Astrocyte (in vitro differentiated cells and primary cell): ENCODE measurements at regions not wholly inside any gene's neighbourhood (a gene's known extent, or its start where the extent isn't known, plus 50 kb on each side); places are given as distances from the start of the nearest gene placed in this dataset.

ENCODE experiments used
- CTCF ChIP-seq: IDR thresholded peaks from 2 replicates; pipeline ENCODE4 v1.5.1; 2011; ENCODE audit warnings: low read depth, mild to moderate bottlenecking, inconsistent platforms, low read length, moderate library complexity; ENCODE audit not compliant: insufficient read depth
- EZH2 ChIP-seq: IDR thresholded peaks from 2 replicates; pipeline ENCODE4 v1.6.1; 2012; ENCODE audit warnings: mild to moderate bottlenecking, low read length, inconsistent platforms; ENCODE audit not compliant: insufficient read depth

GRCh38 chr9:3018071-3018470 is 174.2 kb upstream of the PUM3 start:
- TF ChIP-seq CTCF, result no peak
- TF ChIP-seq EZH2, result no peak
